SW480 (cell line): ENCODE measurements at regions not wholly inside any gene's neighbourhood (a gene's known extent, or its start where the extent isn't known, plus 50 kb on each side); places are given as distances from the start of the nearest gene placed in this dataset.
A peak's percentile ranks its signal among the peaks of the same experiment; 100 is the strongest.
"Not testable (repeated sequence)": the region's sequence is repeated elsewhere in the genome, so short reads cannot be mapped to it uniquely, and the experiment has no call there.

Experiments used
- DNase-seq: peaks from one replicate; pipeline ENCODE4 v3.0.0-alpha.2; 2016; ENCODE audit warnings: low spot score

GRCh38 chr3:177338697-177339219 lies 141.5 kb upstream of the TBL1XR1 start:
- no peak for DNase-seq

- not testable (repeated sequence) for DNase-seq
Observed at GRCh38 chr3:177339220-177339703, 142.0 kb upstream of the TBL1XR1 start.

- DNase-seq = no peak
Observed at GRCh38 chr3:177340243-177340830, 143.1 kb upstream of the TBL1XR1 start.

- DNase-seq = no peak
Observed at GRCh38 chr3:177341736-177342419, 144.6 kb upstream of the TBL1XR1 start.

GRCh38 chr3:177343122-177343625 lies 145.9 kb upstream of the TBL1XR1 start:
- DNase-seq = no peak

- peak; percentile 94 for DNase-seq
Observed at GRCh38 chr3:177345049-177345972, 148.0 kb upstream of the TBL1XR1 start.

- DNase-seq = no peak
Observed at GRCh38 chr3:177345973-177346503, 148.8 kb upstream of the TBL1XR1 start.

- DNase-seq = no peak
Observed at GRCh38 chr3:177346878-177347277, 149.6 kb upstream of the TBL1XR1 start.

GRCh38 chr3:177347611-177348010 lies 150.3 kb upstream of the TBL1XR1 start:
- DNase-seq = no peak

- no peak for DNase-seq
Observed at GRCh38 chr3:177348974-177349373, 151.7 kb upstream of the TBL1XR1 start.

- DNase-seq = no peak
Observed at GRCh38 chr3:177349384-177349783, 152.1 kb upstream of the TBL1XR1 start.

- no peak for DNase-seq
Observed at GRCh38 chr3:177350121-177350520, 152.8 kb upstream of the TBL1XR1 start.

GRCh38 chr3:177351206-177351605 lies 153.9 kb upstream of the TBL1XR1 start:
- DNase-seq = no peak

- DNase-seq = no peak
Observed at GRCh38 chr3:177351757-177352158, 154.5 kb upstream of the TBL1XR1 start.

- no peak for DNase-seq
Observed at GRCh38 chr3:177352424-177352823, 155.1 kb upstream of the TBL1XR1 start.

- no peak for DNase-seq
Observed at GRCh38 chr3:177353140-177353539, 155.9 kb upstream of the TBL1XR1 start.

GRCh38 chr3:177353879-177354278 lies 156.6 kb upstream of the TBL1XR1 start:
- DNase-seq = not testable (repeated sequence)

- no peak for DNase-seq
Observed at GRCh38 chr3:177354466-177354865, 157.2 kb upstream of the TBL1XR1 start.

GRCh38 chr3:177356113-177356512 lies 158.8 kb upstream of the TBL1XR1 start:
- no peak for DNase-seq

- no peak for DNase-seq
Observed at GRCh38 chr3:177356952-177357351, 159.7 kb upstream of the TBL1XR1 start.

GRCh38 chr3:177357352-177358090 lies 160.2 kb upstream of the TBL1XR1 start:
- DNase-seq = peak; percentile 95
